ENCODE measurements at regions not wholly inside any gene's neighbourhood (a gene's known extent, or its start where the extent isn't known, plus 50 kb on each side); places are given as distances from the start of the nearest gene placed in this dataset.

DNA sequence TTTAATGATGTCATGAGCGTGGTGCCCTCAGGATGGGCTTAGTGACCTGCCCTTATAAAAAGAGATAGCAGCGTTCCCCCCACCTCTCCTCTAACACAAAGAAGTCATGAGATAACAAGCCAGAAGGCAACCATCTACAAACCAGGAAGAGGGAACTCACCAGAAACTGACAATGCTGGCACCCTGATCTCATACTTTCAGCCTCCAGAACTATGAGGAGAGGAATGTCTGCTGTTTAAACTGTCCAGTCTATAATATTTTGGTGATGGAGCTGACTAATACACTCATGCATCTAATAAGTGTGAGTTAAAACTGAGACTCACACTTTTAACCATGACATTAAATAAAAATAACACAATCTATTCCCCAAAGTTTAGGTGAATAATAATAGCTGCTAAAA lies 156.1 kb upstream of the SPEF2 start:
- Mint-ChIP-seq H3K4me3 (no peak overlapping the region), H3K4me1 (no peaks in the 10 kb centered on the region), H3K27ac (no peak overlapping the region), H3K9me3 (no peaks in the 10 kb centered on the region), H3K36me3 (no peaks in the 10 kb centered on the region)
- ATAC-seq (no peak), DNase-seq (ENCODE audit: low spot score in 2 of 2) (no peak)

GRCh38 chr5:35458824-35459207 lies 158.8 kb upstream of the SPEF2 start:
- no peak overlapping the region for H3K4me3 Mint-ChIP-seq
- H3K9me3 Mint-ChIP-seq, result no peaks in the 10 kb centered on the region
- ATAC-seq (no peak), DNase-seq (ENCODE audit: low spot score in 2 of 2) (no peak)
- H3K36me3 Mint-ChIP-seq, result no peaks in the 10 kb centered on the region
- H3K4me1 Mint-ChIP-seq, result no peaks in the 10 kb centered on the region
- H3K27ac Mint-ChIP-seq, result no peak overlapping the region

GRCh38 chr5:35457912-35458823 lies 159.5 kb upstream of the SPEF2 start:
- DNase-seq (ENCODE audit: low spot score in 2 of 2) (no peak), ATAC-seq (no peak)
- Mint-ChIP-seq H3K27ac (no peak overlapping the region), H3K4me1 (no peaks in the 10 kb centered on the region), H3K4me3 (no peak overlapping the region), H3K9me3 (no peaks in the 10 kb centered on the region), H3K36me3 (no peaks in the 10 kb centered on the region)

GRCh38 chr5:35456506-35456905 lies 161.2 kb upstream of the SPEF2 start:
- no peaks in the 10 kb centered on the region for H3K9me3 Mint-ChIP-seq
- ATAC-seq (no peak), DNase-seq (ENCODE audit: low spot score in 2 of 2) (no peak)
- H3K27ac Mint-ChIP-seq, result no peak overlapping the region
- H3K4me1 Mint-ChIP-seq, result no peaks in the 10 kb centered on the region
- H3K36me3 Mint-ChIP-seq, result no peaks in the 10 kb centered on the region
- no peak overlapping the region for H3K4me3 Mint-ChIP-seq

GRCh38 chr5:35454011-35454525 lies 163.6 kb upstream of the SPEF2 start:
- Mint-ChIP-seq H3K9me3 (no peaks in the 10 kb centered on the region), H3K4me3 (no peak overlapping the region), H3K4me1 (no peaks in the 10 kb centered on the region), H3K36me3 (no peaks in the 10 kb centered on the region), H3K27ac (no peak overlapping the region)
- DNase-seq (ENCODE audit: low spot score in 2 of 2), result no peak
- no peak for ATAC-seq

DNA sequence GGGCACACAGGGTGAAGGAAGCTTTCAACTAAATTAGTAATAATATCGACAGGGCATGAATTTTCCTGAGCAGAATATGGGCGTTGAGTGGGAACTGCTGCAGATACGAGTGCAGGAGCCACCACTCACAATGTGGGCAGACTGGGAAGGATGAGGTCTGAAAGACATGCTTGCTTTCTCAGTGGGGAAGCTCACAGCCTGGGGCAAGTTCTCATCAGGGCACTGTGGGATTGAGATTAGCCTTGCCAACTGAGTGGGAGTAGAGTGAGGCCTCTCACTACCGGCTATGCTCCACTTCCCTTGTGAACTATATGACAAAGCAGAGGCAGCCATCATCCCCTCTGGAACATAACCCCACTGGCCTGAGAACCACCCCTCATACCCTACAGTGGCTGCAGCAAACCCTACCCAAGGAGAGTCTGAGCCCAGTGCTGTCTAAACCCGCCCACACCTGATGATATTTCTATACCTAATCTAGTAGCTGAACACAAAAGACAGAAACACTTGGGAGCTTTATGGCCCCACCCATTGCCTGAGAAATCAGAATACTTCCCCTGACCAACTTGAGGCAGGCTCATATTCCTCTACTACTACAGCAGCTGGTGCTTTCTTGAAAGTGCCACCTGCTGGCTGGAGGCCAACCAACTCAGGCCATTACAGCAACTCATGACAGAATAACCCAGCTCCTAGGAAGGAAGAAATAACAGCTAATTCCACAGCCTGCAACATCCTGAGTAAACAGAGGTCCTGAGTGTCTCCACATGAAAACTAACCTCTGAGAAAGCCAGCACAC lies 173.7 kb upstream of the SPEF2 start:
- H3K4me1 Mint-ChIP-seq, result no peaks in the 10 kb centered on the region
- no peak overlapping the region for H3K27ac Mint-ChIP-seq
- DNase-seq (ENCODE audit: low spot score in 2 of 2), result no peak
- H3K36me3 Mint-ChIP-seq, result no peaks in the 10 kb centered on the region
- H3K9me3 Mint-ChIP-seq, result peaks cover 3% of the 10 kb centered on the region
- no peak for ATAC-seq
- H3K4me3 Mint-ChIP-seq, result no peak overlapping the region

DNA sequence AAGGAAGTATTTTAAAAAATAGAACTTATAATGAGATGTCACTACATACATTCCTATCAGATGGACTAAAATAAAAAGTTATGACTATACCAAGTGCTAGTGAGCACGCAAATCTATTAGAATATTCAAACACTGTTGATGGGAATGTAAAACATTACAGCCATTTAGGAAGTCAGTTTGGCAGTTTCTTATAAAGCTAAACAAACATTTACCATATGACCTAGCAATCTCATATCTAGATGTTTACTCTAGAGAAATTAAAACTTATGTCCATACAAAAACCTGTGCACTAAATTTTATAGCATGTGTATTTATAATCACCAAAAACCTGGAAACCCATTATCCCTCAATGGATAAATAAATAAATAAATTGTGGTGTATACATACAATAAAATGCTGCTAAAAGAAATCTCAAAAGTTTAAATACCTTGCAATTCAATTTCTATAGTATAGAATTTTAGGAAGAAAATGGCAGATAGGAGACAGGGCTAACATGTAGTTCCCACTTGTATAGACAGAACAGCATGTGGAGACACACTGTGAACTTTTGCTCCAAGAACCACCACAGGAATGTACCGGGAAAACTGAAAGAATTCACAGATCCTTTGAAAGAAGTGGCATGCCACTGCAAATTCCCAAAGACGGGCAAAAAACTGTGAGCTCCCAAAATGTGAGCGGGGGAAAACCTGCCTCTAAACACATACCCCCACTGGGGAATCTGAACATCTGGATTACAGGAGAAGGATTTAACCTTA lies 174.6 kb upstream of the SPEF2 start:
- Mint-ChIP-seq H3K4me1 (no peaks in the 10 kb centered on the region), H3K27ac (no peak overlapping the region)

GRCh38 chr5:35440409-35440808 lies 177.3 kb upstream of the SPEF2 start:
- no peaks in the 10 kb centered on the region for H3K9me3 Mint-ChIP-seq
- H3K27ac Mint-ChIP-seq, result no peak overlapping the region
- H3K4me3 Mint-ChIP-seq, result no peak overlapping the region
- no peaks in the 10 kb centered on the region for H3K4me1 Mint-ChIP-seq
- DNase-seq (ENCODE audit: low spot score in 2 of 2) (no peak), ATAC-seq (no peak)
- H3K36me3 Mint-ChIP-seq, result no peaks in the 10 kb centered on the region

More for the DNA sequence above, 174.6 kb upstream of the SPEF2 start:
- DNase-seq (ENCODE audit: low spot score in 2 of 2), result no peak
- Mint-ChIP-seq H3K4me3 (no peak overlapping the region), H3K9me3 (no peaks in the 10 kb centered on the region), H3K36me3 (no peaks in the 10 kb centered on the region)
- ATAC-seq, result no peak

- H3K27ac Mint-ChIP-seq, result no peak overlapping the region
- no peaks in the 10 kb centered on the region for H3K4me1 Mint-ChIP-seq
- no peak overlapping the region for H3K4me3 Mint-ChIP-seq
- ATAC-seq (peak; percentile 36), DNase-seq (ENCODE audit: low spot score in 2 of 2) (no peak)
- no peaks in the 10 kb centered on the region for H3K36me3 Mint-ChIP-seq
- H3K9me3 Mint-ChIP-seq, result no peaks in the 10 kb centered on the region
These were observed 178.9 kb upstream of the SPEF2 start for GRCh38 chr5:35438786-35439185.

- DNase-seq (ENCODE audit: low spot score in 2 of 2) (no peak), ATAC-seq (no peak)
- Mint-ChIP-seq H3K36me3 (no peaks in the 10 kb centered on the region), H3K9me3 (no peaks in the 10 kb centered on the region), H3K4me3 (no peak overlapping the region), H3K27ac (no peak overlapping the region), H3K4me1 (no peaks in the 10 kb centered on the region)
These were observed 179.4 kb upstream of the SPEF2 start for GRCh38 chr5:35438288-35438687.

GRCh38 chr5:35436400-35437057 lies 181.1 kb upstream of the SPEF2 start:
- DNase-seq (ENCODE audit: low spot score in 2 of 2) (no peak), ATAC-seq (no peak)
- no peak overlapping the region for H3K4me3 Mint-ChIP-seq
- H3K36me3 Mint-ChIP-seq, result no peaks in the 10 kb centered on the region
- H3K4me1 Mint-ChIP-seq, result no peaks in the 10 kb centered on the region
- H3K9me3 Mint-ChIP-seq, result no peaks in the 10 kb centered on the region
- no peak overlapping the region for H3K27ac Mint-ChIP-seq

DNA sequence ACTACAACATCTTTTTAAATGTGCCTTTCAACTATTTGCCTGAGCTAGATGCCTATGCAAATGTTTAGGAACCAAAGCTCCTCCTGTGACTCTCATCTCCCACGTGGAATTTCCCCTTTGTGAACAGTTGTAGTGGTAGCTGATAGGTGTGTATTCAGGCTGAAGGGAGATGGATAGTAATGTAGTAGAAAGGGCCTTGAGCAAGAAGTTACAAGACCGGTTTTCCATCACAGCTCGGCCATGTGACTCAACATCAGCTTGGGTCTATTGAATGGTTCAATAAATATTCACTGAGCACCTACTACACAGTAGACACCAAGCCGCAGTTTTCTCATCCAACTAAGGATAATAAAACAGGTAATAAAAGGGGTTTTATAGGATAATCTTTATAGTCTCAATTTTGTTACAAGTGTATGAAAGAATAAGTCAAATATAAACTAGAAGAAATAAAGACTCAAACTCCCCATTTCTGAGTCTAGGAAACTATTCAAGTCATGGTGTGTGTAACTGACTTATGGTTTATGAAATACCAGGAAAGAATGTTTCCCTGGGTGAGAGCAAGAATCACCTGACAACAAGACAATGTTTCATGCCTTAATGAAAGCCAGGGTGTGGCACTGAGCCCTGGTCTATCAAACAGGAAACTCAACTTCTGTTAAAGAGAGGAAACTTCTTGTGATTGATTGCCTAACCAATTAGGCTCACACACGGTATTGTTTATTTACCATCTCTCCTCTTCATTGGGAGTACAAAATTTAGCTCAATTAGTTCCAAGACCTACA lies 187.1 kb upstream of the SPEF2 start:
- no peak for DNase-seq (ENCODE audit: low spot score in 2 of 2)
- Mint-ChIP-seq H3K4me1 (no peaks in the 10 kb centered on the region), H3K36me3 (no peaks in the 10 kb centered on the region), H3K9me3 (no peaks in the 10 kb centered on the region), H3K27ac (no peak overlapping the region), H3K4me3 (no peak overlapping the region)
- no peak for ATAC-seq

GRCh38 chr5:35420200-35420599 lies 189.9 kb upstream of the PRLR start:
- Mint-ChIP-seq H3K27ac (no peak overlapping the region), H3K9me3 (no peaks in the 10 kb centered on the region), H3K36me3 (no peaks in the 10 kb centered on the region), H3K4me1 (no peaks in the 10 kb centered on the region), H3K4me3 (no peak overlapping the region)
- DNase-seq (ENCODE audit: low spot score in 2 of 2) (no peak), ATAC-seq (no peak)

DNA sequence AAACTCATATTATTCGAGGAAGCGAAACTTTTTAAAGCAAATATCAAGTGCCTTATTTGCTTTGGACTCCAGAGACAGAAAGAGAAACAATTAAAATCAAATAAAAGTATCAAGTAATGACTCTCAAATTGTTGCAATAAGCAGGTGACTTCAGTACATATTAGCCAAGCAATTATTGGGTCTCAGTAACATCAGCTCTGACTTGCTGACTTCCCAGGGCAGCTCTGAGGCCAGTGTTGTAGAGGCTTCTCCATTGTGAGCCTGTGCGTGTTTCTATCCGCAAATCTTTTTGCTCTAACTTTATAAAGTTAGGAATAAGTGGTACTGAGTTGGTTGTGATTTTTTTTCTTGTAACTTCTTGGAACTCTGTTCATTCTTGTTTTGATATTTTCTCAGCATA lies 186.8 kb upstream of the PRLR start:
- Mint-ChIP-seq H3K4me1 (no peaks in the 10 kb centered on the region), H3K4me3 (no peak overlapping the region), H3K27ac (no peak overlapping the region), H3K9me3 (peaks cover under 1% of the 10 kb centered on the region), H3K36me3 (no peaks in the 10 kb centered on the region)
- no peak for ATAC-seq
- DNase-seq (ENCODE audit: low spot score in 2 of 2), result no peak
